ENCODE measurements at regions not wholly inside any gene's neighbourhood (a gene's known extent, or its start where the extent isn't known, plus 50 kb on each side); places are given as distances from the start of the nearest gene placed in this dataset.

GRCh38 chr5:118778941-118779340, 209.4 kb downstream of the DTWD2 start:
- POLR2A ChIA-PET (ENCODE audit: unreplicated experiment): no interaction called here
- Histone ChIP-seq H3K9me2 (ENCODE audit: insufficient read depth) (no peaks in the 10 kb centered on the region), H3K36me3 (ENCODE audit: low read depth) (no peaks in the 10 kb centered on the region), H3K27me3 (ENCODE audit: insufficient read depth, low read depth) (no peaks in the 10 kb centered on the region), H4K20me1 (ENCODE audit: insufficient read depth) (no peaks in the 10 kb centered on the region), H3K27ac (no peak overlapping the region), H3K4me2 (no peak overlapping the region), H2AFZ (no peak overlapping the region), H3F3A (ENCODE audit: insufficient read depth, low read depth) (no peaks in the 10 kb centered on the region), H3K4me1 (replicated peaks; ENCODE audit: insufficient read depth) (no peaks in the 10 kb centered on the region), H3K4me3 (no peak overlapping the region), H3K9me3 (ENCODE audit: insufficient read depth, low read depth) (no peaks in the 10 kb centered on the region), H3K79me2 (ENCODE audit: low read depth) (no peaks in the 10 kb centered on the region)
- no peak for TF ChIP-seq CTCF (conservative IDR thresholded peaks at IDR 0.05)
- no peak for TF ChIP-seq EZH2 (IDR thresholded peaks at IDR 0.05; ENCODE audit: low read depth)
- CTCF ChIA-PET: no interaction called here
- intact Hi-C loops (cut with micrococcal nuclease; ENCODE audit: unreplicated experiment): no loop called here
- BruUV-seq (replicated peaks): no TSS peak
- no peak for DNase-seq

- Histone ChIP-seq H3K27me3 (ENCODE audit: insufficient read depth, low read depth) (peaks cover 7% of the 10 kb centered on the region; the same call in 1 of the 2 replicates), H3K79me2 (ENCODE audit: low read depth) (no peaks in the 10 kb centered on the region), H3K9me2 (ENCODE audit: insufficient read depth) (no peaks in the 10 kb centered on the region), H4K20me1 (ENCODE audit: insufficient read depth) (no peaks in the 10 kb centered on the region), H3K27ac (no peak overlapping the region), H3K4me1 (replicated peaks; ENCODE audit: insufficient read depth) (no peaks in the 10 kb centered on the region), H3F3A (ENCODE audit: insufficient read depth, low read depth) (no peaks in the 10 kb centered on the region), H3K36me3 (ENCODE audit: low read depth) (no peaks in the 10 kb centered on the region), H2AFZ (no peak overlapping the region), H3K4me2 (no peak overlapping the region), H3K4me3 (no peak overlapping the region), H3K9me3 (ENCODE audit: insufficient read depth, low read depth) (no peaks in the 10 kb centered on the region)
- DNase-seq: no peak
- POLR2A ChIA-PET (ENCODE audit: unreplicated experiment): no interaction called here
- intact Hi-C loops (cut with micrococcal nuclease; ENCODE audit: unreplicated experiment): no loop called here
- CTCF ChIA-PET: no interaction called here
- no TSS peak for BruUV-seq (replicated peaks)
- TF ChIP-seq EZH2 (IDR thresholded peaks at IDR 0.05; ENCODE audit: low read depth) (no peak), CTCF (conservative IDR thresholded peaks at IDR 0.05) (no peak)
Observed at GRCh38 chr5:118777189-118777736, 211.1 kb downstream of the DTWD2 start.

GRCh38 chr5:118776755-118777154, 211.6 kb downstream of the DTWD2 start:
- Histone ChIP-seq H3K36me3 (ENCODE audit: low read depth) (no peaks in the 10 kb centered on the region), H3K9me3 (ENCODE audit: insufficient read depth, low read depth) (no peaks in the 10 kb centered on the region), H3K79me2 (ENCODE audit: low read depth) (no peaks in the 10 kb centered on the region), H3F3A (ENCODE audit: insufficient read depth, low read depth) (no peaks in the 10 kb centered on the region), H3K27me3 (ENCODE audit: insufficient read depth, low read depth) (peaks cover 8% of the 10 kb centered on the region; the same call in 1 of the 2 replicates), H3K9me2 (ENCODE audit: insufficient read depth) (no peaks in the 10 kb centered on the region), H4K20me1 (ENCODE audit: insufficient read depth) (no peaks in the 10 kb centered on the region), H3K27ac (no peak overlapping the region), H2AFZ (no peak overlapping the region), H3K4me3 (no peak overlapping the region), H3K4me2 (no peak overlapping the region), H3K4me1 (replicated peaks; ENCODE audit: insufficient read depth) (no peaks in the 10 kb centered on the region)
- ChIA-PET CTCF (no interaction called here), POLR2A (ENCODE audit: unreplicated experiment) (no interaction called here)
- no peak for DNase-seq
- intact Hi-C loops (cut with micrococcal nuclease; ENCODE audit: unreplicated experiment): no loop called here
- no TSS peak for BruUV-seq (replicated peaks)
- TF ChIP-seq CTCF (conservative IDR thresholded peaks at IDR 0.05) (no peak), EZH2 (IDR thresholded peaks at IDR 0.05; ENCODE audit: low read depth) (no peak)
